Neuron (in vitro differentiated cells): ENCODE measurements at regions not wholly inside any gene's neighbourhood (a gene's known extent, or its start where the extent isn't known, plus 50 kb on each side); places are given as distances from the start of the nearest gene placed in this dataset.
"Not testable (repeated sequence)": the region's sequence is repeated elsewhere in the genome, so short reads cannot be mapped to it uniquely, and the experiment has no call there.

Experiments
- H2AFZ ChIP-seq: one replicate; pipeline ENCODE4 v1.6.1; 2013; ENCODE audit warnings: low read depth, mild to moderate bottlenecking, inconsistent platforms, low read length, moderate library complexity
- H3K27me3 ChIP-seq: one replicate; pipeline ENCODE4 v1.6.1; 2013; ENCODE audit warnings: low read length; ENCODE audit not compliant: insufficient read depth
- H3K36me3 ChIP-seq: one replicate; pipeline ENCODE4 v1.6.1; 2013; ENCODE audit warnings: low read length; ENCODE audit not compliant: insufficient read depth
- H3K4me1 ChIP-seq: one replicate; pipeline ENCODE4 v1.6.1; 2013; ENCODE audit warnings: low read length; ENCODE audit not compliant: insufficient read depth
- H3K4me3 ChIP-seq: 2 replicates; pipeline ENCODE4 v1.5.1; 2013; ENCODE audit warnings: mild to moderate bottlenecking, low read length, moderate library complexity
- H3K9me3 ChIP-seq: one replicate; pipeline ENCODE4 v1.6.1; 2013; ENCODE audit warnings: low read length

DNA sequence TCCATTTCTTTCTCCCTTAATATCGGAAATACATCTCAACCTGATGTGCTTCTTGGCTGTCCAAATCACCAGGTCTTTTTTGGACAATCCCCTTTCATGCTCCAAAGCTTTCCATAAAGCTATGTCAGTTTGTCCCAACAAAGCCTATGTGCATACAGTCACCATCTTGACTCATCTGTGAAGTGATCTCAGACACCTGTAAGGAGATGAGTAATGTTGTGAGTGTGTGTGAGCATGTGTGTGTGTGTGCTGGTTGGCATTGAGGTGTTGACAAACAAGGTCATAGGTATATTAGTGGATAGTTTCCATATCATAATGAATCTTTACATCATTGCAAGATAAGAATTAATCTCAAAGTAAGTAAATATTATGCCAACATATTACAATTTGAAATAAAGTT lies 1243.3 kb upstream of the SEL1L start:
- no peak overlapping the region for H3K4me3 ChIP-seq
- H3K4me1 ChIP-seq: no peaks in the 10 kb centered on the region
- no peaks in the 10 kb centered on the region for H3K36me3 ChIP-seq
- H3K27me3 ChIP-seq: no peaks in the 10 kb centered on the region
- H3K9me3 ChIP-seq: no peaks in the 10 kb centered on the region
- no peak overlapping the region for H2AFZ ChIP-seq

DNA sequence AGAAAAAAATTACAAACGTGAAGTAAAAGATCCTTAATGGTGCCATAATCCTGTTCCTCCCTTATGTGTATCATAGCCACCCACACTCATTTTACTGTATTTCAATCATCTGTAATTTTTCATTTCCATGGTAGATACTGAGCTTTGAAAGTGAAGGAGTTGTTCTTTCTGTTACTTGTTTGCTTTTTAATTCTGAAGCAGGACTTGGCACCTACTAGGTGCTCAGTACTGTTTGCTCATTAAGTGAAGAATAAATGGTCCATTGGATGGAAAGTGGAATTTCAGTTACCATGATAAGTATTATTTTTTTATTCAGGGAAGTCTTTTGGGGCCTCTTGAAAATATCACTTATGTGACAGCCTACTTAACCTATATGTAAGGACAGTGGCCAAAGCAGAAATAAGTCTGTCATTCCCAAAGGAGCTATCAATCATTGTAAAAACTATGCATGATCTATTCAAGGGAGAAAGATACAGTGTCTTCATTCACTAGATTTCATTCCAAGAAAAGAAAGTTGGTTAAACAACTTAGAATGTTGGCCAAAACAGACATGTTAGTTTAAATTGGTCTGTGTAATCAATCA lies 1244.4 kb upstream of the SEL1L start:
- H3K4me1 ChIP-seq: no peaks in the 10 kb centered on the region
- H3K36me3 ChIP-seq: no peaks in the 10 kb centered on the region
- H2AFZ ChIP-seq: no peak overlapping the region
- no peaks in the 10 kb centered on the region for H3K9me3 ChIP-seq
- H3K4me3 ChIP-seq: no peak overlapping the region
- H3K27me3 ChIP-seq: no peaks in the 10 kb centered on the region

DNA sequence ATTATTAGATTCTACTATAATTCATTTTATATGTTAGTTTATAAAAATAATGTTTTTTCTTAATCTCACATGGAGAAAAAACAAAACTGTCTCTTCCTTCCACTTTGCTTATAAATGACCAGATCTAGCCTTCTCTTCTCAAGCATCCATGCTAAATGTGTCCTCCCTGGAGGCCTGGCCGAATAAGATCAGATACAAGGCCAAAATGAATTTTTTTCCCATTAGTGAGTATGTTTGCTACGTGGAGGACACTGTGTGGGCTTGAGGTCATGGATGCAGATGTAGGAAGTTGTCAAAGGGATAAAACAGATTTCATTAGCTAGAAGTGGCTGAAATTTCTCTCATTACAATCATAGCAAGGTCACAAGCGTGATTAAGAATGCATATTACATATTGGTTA lies 1244.9 kb upstream of the SEL1L start:
- H2AFZ ChIP-seq: no peak overlapping the region
- no peak overlapping the region for H3K4me3 ChIP-seq
- H3K9me3 ChIP-seq: no peaks in the 10 kb centered on the region
- no peaks in the 10 kb centered on the region for H3K36me3 ChIP-seq
- no peaks in the 10 kb centered on the region for H3K4me1 ChIP-seq
- H3K27me3 ChIP-seq: no peaks in the 10 kb centered on the region

DNA sequence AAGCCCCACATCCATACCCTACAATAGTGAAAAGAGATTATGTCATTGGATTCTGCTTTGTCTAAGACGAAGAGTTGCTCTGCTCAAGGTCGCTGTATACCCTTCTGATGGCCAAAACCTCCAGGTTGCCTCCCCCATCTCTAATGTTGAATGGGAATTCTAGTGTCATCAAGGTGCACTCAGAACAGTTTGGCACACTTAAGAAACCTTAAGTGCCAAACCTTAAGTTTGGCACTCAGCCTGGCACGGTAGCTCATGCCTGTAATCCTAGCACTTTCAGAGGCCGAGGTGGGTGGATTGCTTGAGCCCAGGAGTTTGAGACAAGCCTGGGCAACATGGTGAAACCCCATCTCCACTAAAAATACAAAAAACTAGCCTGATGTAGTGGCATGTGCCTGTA lies 1245.6 kb upstream of the SEL1L start:
- H3K9me3 ChIP-seq: no peaks in the 10 kb centered on the region
- H2AFZ ChIP-seq: no peak overlapping the region
- no peaks in the 10 kb centered on the region for H3K27me3 ChIP-seq
- H3K4me3 ChIP-seq: no peak overlapping the region
- H3K4me1 ChIP-seq: no peaks in the 10 kb centered on the region
- no peaks in the 10 kb centered on the region for H3K36me3 ChIP-seq

DNA sequence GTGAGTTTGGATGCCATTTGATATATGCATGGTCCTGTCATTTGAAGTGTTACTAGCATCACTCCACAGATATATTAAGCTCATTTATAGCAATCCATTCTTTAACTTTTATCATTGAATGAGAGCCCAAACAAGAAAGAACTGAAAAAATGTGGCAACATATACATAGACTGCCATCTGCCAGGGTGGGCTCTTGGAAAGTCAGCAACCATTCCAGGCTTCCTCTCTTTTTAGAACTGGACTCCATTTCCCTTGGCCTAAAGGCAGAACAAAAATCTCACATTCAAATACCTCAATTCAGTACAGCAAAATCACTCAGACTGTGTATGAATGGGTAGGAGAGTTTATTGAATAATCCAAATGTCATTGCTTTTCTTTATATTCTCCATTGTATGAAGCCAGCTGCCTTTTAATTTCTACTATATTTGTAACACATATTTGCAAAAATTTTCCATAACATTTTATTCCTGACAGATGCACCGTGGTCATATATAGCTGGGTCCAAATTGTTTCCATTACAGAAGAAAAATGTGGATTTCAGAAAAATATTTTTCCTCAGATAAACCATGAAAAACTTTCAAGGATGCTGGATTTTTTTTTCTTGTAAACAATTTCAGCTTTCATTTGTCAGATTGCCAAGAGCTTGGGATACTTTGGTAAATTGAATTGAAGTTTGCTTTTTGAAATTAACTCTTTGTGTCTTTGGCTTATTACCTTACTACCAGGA lies 1252.3 kb upstream of the SEL1L start:
- no peaks in the 10 kb centered on the region for H3K9me3 ChIP-seq
- H3K4me1 ChIP-seq: no peaks in the 10 kb centered on the region
- H2AFZ ChIP-seq: no peak overlapping the region
- no peaks in the 10 kb centered on the region for H3K27me3 ChIP-seq
- H3K4me3 ChIP-seq: no peak overlapping the region
- no peaks in the 10 kb centered on the region for H3K36me3 ChIP-seq

DNA sequence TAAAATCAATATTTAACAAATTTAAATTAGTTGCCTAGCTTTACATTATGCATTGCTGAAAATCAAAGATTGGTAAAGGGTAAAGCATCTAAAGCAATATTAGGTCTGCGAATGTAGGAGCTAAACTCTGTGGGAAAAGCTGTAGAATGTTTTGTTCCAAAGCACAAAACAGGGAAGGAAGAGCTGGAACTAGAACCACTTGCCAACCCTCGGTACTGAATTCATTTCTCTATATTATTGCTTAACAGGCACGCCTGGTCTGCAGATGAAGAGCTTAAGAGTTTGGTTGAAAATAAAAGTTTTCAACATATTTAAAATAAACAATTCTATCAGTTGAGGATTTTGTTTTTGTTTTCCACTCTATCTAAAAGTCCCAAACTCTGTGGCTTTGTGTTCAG lies 1252.8 kb upstream of the SEL1L start:
- no peaks in the 10 kb centered on the region for H3K36me3 ChIP-seq
- no peaks in the 10 kb centered on the region for H3K27me3 ChIP-seq
- H3K4me1 ChIP-seq: no peaks in the 10 kb centered on the region
- no peak overlapping the region for H3K4me3 ChIP-seq
- H2AFZ ChIP-seq: no peak overlapping the region
- no peaks in the 10 kb centered on the region for H3K9me3 ChIP-seq

DNA sequence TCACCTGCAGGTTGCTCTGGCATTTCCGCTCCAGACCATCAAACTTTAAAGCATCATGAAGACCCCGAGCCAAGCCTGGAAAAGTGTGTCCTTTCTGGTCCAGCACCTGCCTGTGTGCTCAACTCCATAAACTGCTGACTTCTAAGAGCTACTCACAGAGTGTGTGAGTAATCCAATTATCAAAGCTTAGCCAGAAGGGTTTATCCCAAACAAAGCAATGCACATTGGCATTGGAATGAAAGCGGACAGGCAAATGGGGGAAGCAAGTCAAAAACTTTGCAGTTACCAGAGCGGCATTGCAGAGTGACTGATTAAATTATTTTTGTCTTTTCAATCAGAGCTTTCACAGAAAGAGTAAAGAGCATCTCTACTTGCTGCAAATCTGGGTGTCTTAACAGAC lies 1262.4 kb upstream of the SEL1L start:
- Histone ChIP-seq H3K27me3 (no peaks in the 10 kb centered on the region), H3K4me3 (no peak overlapping the region), H2AFZ (no peak overlapping the region), H3K9me3 (no peaks in the 10 kb centered on the region), H3K36me3 (no peaks in the 10 kb centered on the region), H3K4me1 (no peaks in the 10 kb centered on the region)

DNA sequence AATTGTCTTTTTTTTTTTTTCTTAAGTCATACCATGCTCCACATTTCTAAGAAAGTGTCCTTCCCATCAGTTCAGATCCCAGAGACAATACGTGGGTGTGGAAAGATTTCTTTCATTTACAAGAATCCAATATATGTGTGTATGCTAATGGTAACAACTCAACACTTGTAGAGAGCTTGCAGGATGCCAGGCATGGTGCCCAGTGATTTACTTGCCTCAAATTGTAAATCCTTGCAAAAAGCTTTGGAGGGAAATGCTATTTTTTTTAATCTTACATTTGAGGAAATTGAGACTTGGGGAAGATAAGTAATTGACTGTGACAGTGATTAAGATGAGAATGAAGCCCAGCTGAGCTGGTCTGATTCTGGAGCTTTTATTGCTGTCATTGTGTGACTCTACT lies 1264.6 kb upstream of the SEL1L start:
- no peaks in the 10 kb centered on the region for H3K36me3 ChIP-seq
- no peak overlapping the region for H3K4me3 ChIP-seq
- no peak overlapping the region for H2AFZ ChIP-seq
- H3K9me3 ChIP-seq: no peaks in the 10 kb centered on the region
- H3K27me3 ChIP-seq: no peaks in the 10 kb centered on the region
- no peaks in the 10 kb centered on the region for H3K4me1 ChIP-seq

DNA sequence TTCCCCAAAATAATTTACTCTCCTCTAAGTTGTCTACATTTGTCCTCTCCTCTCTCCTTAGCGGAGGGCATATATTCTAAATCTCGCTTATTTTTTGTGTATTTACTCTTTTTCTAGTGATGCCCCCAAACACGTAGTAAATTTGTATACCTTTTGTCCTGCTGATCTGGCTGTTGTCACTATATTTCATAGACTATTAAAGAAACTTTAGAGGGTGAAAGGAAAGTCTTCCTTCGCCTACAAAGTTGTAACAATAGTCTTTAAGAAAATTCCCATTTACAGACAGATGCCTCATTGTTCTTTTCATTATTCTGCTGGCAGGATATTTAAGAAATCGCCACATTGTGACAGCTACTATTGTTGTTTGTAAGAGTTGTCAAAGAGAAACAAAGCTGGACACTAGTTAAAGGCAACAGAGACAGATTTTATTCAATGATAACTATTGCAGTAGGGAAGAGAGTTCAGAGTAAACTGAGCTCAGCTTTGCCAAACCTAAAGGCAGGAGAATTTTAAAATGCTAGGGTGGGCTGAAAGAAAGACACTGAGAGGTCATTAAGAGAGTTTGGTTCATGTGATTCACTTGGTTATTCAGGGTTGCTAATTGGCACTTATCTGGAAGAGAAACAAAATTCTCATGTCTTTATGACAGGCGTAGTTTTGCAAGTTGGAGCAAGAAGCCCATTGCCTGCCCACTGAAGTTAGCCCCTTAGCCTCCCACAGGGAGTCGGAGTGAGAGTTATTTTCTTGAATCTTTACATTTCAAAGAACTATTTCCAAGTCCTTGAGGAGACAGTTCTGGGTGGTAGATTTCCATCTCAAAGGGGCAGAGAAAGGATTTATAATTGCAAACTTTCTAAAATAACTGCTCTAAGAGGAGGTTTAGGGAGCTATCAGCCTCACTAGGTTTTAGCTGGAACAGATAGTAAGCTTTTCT lies 1272.5 kb upstream of the SEL1L start:
- no peaks in the 10 kb centered on the region for H3K9me3 ChIP-seq
- peaks cover 7% of the 10 kb centered on the region for H3K4me1 ChIP-seq
- no peaks in the 10 kb centered on the region for H3K27me3 ChIP-seq
- H2AFZ ChIP-seq: no peak overlapping the region
- no peaks in the 10 kb centered on the region for H3K36me3 ChIP-seq
- no peak overlapping the region for H3K4me3 ChIP-seq

DNA sequence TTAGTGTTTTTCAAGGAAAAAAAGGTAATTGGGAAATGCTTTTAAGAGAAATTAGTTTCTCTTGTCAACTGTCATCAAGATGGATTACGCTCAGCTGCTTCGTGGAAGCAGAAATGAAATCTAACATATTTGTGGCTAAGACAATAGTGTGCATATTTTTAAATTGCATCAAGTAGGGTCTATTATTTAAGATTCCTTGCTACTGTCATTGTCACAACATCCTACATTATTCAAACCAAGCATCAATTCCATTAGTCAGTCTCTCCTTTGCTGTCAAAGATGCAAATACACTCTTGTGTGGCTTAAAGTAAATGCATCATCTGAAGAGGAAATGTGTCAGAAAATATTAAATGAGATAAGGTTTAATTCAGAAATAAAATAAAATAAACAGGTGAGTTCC lies 1277.6 kb upstream of the SEL1L start:
- H2AFZ ChIP-seq: no peak overlapping the region
- no peaks in the 10 kb centered on the region for H3K36me3 ChIP-seq
- H3K9me3 ChIP-seq: no peaks in the 10 kb centered on the region
- no peaks in the 10 kb centered on the region for H3K27me3 ChIP-seq
- H3K4me1 ChIP-seq: peaks cover 5% of the 10 kb centered on the region
- H3K4me3 ChIP-seq: no peak overlapping the region

DNA sequence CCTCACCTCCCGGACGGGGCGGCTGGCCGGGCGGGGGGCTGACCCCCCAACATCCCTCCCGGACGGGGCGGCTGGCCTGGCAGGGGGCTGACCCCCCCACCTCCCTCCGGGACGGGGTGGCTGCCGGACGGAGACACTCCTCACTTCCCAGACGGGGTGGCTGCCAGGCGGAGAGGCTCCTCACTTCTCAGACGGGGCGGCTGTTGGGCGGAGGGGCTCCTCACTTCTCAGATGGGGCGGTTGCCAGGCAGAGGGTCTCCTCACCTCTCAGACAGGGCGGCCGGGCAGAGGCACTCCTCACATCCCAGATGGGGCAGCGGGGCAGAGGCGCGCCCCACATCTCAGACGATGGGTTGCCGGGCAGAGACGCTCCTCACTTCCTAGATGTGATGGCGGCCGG lies 1280.7 kb upstream of the SEL1L start:
- H3K27me3 ChIP-seq, H3K4me1 ChIP-seq, H3K36me3 ChIP-seq, H3K4me3 ChIP-seq, H2AFZ ChIP-seq, H3K9me3 ChIP-seq: not testable (repeated sequence)

DNA sequence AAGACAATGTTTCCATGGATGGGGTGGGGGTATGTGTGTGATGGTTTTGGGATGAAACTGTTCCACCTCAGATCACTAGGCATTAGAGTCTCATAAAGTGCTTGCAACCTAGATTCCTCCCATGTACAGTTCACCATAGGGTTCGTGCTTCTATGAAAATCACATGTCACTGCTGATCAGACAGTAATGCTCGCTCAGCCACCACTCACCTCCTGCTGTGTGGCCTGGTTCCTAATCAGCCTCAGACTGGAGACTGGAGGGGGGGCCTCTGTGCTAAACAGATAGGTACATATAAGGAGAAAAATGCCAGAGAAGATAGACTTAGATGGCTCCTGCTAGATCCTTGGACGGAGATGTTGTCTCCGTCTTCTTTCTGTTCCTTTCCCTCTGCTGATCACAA lies 1296.9 kb upstream of the SEL1L start:
- Histone ChIP-seq H3K36me3 (no peaks in the 10 kb centered on the region), H2AFZ (no peak overlapping the region), H3K4me1 (no peaks in the 10 kb centered on the region), H3K9me3 (no peaks in the 10 kb centered on the region), H3K4me3 (no peak overlapping the region), H3K27me3 (no peaks in the 10 kb centered on the region)

DNA sequence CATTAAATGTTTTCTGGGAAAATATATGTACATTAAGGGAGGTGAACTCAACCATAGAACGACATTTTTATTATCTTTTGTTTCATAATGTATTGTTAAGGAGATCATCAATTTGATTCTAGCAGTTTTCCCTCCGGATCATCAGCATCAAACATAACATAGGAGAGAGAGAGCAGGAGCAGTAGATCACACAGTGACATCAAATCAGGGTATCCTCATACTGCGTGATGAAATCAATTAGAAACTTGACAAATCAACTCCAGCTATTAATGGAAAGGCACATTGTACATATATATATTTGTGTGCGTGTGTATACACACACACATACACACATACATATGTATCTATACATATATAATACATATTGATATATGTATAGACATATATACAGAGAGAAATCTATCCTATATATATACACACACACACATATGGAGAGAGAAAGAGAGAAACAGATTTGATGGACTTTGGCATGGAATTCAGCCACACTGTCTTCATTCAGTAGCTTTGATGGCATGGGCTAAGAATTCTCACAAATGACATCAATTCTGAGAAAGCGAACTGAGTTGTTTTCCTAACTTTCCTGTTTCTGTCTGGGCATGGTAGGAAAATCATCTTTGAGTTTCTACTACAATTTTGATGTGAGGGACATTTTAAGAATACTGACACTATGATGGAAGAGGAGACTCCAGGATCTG lies 1302.8 kb upstream of the SEL1L start:
- no peaks in the 10 kb centered on the region for H3K27me3 ChIP-seq
- no peaks in the 10 kb centered on the region for H3K36me3 ChIP-seq
- no peaks in the 10 kb centered on the region for H3K9me3 ChIP-seq
- no peak overlapping the region for H3K4me3 ChIP-seq
- no peaks in the 10 kb centered on the region for H3K4me1 ChIP-seq
- no peak overlapping the region for H2AFZ ChIP-seq
